PC-9 (cell line): ENCODE measurements at regions not wholly inside any gene's neighbourhood (a gene's known extent, or its start where the extent isn't known, plus 50 kb on each side); places are given as distances from the start of the nearest gene placed in this dataset.

Source experiments
- EZH2 ChIP-seq: fragments of 200-600 bp; sonication (generic); IDR thresholded peaks from 2 replicates; pipeline ENCODE4 v1.8.0; 2017; ENCODE audit warnings: antibody characterized with exemption, low read depth
- TF ChIP-seq, protein P1 (sequence below): fragments of 200-600 bp; sonication (generic); conservative IDR thresholded peaks from 2 replicates; pipeline ENCODE4 v1.6.1; 2017; ENCODE audit warnings: mixed run types, antibody characterized with exemption, mild to moderate bottlenecking, moderate library complexity

GRCh38 chr10:128959746-128960145 lies 507.3 kb upstream of the MGMT start:
- TF ChIP-seq, protein P1, sequence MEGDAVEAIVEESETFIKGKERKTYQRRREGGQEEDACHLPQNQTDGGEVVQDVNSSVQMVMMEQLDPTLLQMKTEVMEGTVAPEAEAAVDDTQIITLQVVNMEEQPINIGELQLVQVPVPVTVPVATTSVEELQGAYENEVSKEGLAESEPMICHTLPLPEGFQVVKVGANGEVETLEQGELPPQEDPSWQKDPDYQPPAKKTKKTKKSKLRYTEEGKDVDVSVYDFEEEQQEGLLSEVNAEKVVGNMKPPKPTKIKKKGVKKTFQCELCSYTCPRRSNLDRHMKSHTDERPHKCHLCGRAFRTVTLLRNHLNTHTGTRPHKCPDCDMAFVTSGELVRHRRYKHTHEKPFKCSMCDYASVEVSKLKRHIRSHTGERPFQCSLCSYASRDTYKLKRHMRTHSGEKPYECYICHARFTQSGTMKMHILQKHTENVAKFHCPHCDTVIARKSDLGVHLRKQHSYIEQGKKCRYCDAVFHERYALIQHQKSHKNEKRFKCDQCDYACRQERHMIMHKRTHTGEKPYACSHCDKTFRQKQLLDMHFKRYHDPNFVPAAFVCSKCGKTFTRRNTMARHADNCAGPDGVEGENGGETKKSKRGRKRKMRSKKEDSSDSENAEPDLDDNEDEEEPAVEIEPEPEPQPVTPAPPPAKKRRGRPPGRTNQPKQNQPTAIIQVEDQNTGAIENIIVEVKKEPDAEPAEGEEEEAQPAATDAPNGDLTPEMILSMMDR: no peak
- TF ChIP-seq EZH2: no peak
